ENCODE measurements at regions not wholly inside any gene's neighbourhood (a gene's known extent, or its start where the extent isn't known, plus 50 kb on each side); places are given as distances from the start of the nearest gene placed in this dataset.

GRCh38 chrX:65073233-65073632, 97.0 kb upstream of the ZC4H2 start:
- TF ChIP-seq CTCF (IDR thresholded peaks at IDR 0.05; ENCODE audit: extremely low read depth in 1 of 2, insufficient read depth in 1 of 2, low read depth in 1 of 2, low read length in 2 of 2), result no peak
- no peak for TF ChIP-seq POLR2A (IDR thresholded peaks at IDR 0.05; ENCODE audit: low read depth, low read length)
- TF ChIP-seq MAX (IDR thresholded peaks at IDR 0.05; ENCODE audit: insufficient read depth, insufficient read length), result no peak
- TF ChIP-seq EZH2 (IDR thresholded peaks at IDR 0.05; ENCODE audit: borderline replicate concordance, low read depth, low read length, severe bottlenecking), result no peak
- no peak for TF ChIP-seq POLR2AphosphoS5 (IDR thresholded peaks at IDR 0.05; ENCODE audit: insufficient read depth, low read depth, low read length)

Data from endothelial cell of umbilical vein (primary cell).